Endodermal cell (in vitro differentiated cells): ENCODE measurements at regions not wholly inside any gene's neighbourhood (a gene's known extent, or its start where the extent isn't known, plus 50 kb on each side); places are given as distances from the start of the nearest gene placed in this dataset.

Experiments used
- DNase-seq: peaks from one replicate; pipeline ENCODE4 v3.0.0-alpha.2; 2017
- H3K27ac ChIP-seq: 2 replicates; pipeline ENCODE4 v1.5.1; 2013; ENCODE audit warnings: mild to moderate bottlenecking, low read depth, low read length, moderate library complexity
- H3K27me3 ChIP-seq: 2 replicates; pipeline ENCODE4 v1.6.1; 2013; ENCODE audit warnings: mild to moderate bottlenecking, low read length, moderate library complexity; ENCODE audit not compliant: insufficient read depth, control insufficient read depth, poor library complexity, severe bottlenecking
- H3K36me3 ChIP-seq: 2 replicates; pipeline ENCODE4 v1.7.0; 2013; ENCODE audit warnings: mild to moderate bottlenecking, low read length, moderate library complexity; ENCODE audit not compliant: control insufficient read depth, insufficient read depth
- H3K4me1 ChIP-seq: one replicate; pipeline ENCODE4 v1.7.0; 2013; ENCODE audit warnings: low read length; ENCODE audit not compliant: control insufficient read depth, insufficient read depth
- H3K4me3 ChIP-seq: 2 replicates; pipeline ENCODE4 v1.5.1; 2013; ENCODE audit warnings: mild to moderate bottlenecking, low read length, moderate library complexity
- H3K9ac ChIP-seq: 2 replicates; pipeline ENCODE4 v1.6.1; 2013; ENCODE audit warnings: mild to moderate bottlenecking, low read length, moderate library complexity; ENCODE audit not compliant: poor library complexity, severe bottlenecking; ENCODE audit errors: extremely low read depth
- H3K9me3 ChIP-seq: 2 replicates; pipeline ENCODE4 v1.6.1; 2013; ENCODE audit warnings: mild to moderate bottlenecking, low read length, moderate library complexity; ENCODE audit not compliant: control insufficient read depth
- H3K27ac Mint-ChIP-seq: 2 replicates; pipeline ENCODE4 v1.8.0; 2020; ENCODE audit warnings: mixed read lengths
- H3K27me3 Mint-ChIP-seq: 2 replicates; pipeline ENCODE4 v1.8.0; 2021; ENCODE audit warnings: mild to moderate bottlenecking, mixed read lengths; ENCODE audit not compliant: insufficient read depth
- H3K36me3 Mint-ChIP-seq: 2 replicates; pipeline ENCODE4 v1.8.0; 2020; ENCODE audit warnings: low read depth, mixed read lengths
- H3K4me1 Mint-ChIP-seq: 2 replicates; pipeline ENCODE4 v1.8.0; 2020; ENCODE audit warnings: mixed read lengths
- H3K4me3 Mint-ChIP-seq: 2 replicates; pipeline ENCODE4 v1.8.0; 2020; ENCODE audit warnings: mild to moderate bottlenecking, moderate library complexity, mixed read lengths
- H3K9me3 Mint-ChIP-seq: 2 replicates; pipeline ENCODE4 v1.8.0; 2020; ENCODE audit warnings: mild to moderate bottlenecking, mixed read lengths
- WGBS, 2 experiments: methylation state at CpG; one replicate each; pipeline versions ENCODE4 v1.1.5 to v1.1.7; 2013; ENCODE audit warnings: missing lambda C conversion rate in 2 of 2, mixed read lengths in 1 of 2; ENCODE audit not compliant: insufficient coverage in 1 of 2, insufficient read length in 1 of 2; 5-methylcytosine and 5-hydroxymethylcytosine counted together
- TF ChIP-seq, protein P1 (sequence below): fragments of 200-600 bp; sonication (generic); conservative IDR thresholded peaks from 2 replicates; pipeline ENCODE4 v1.5.0; 2021; ENCODE audit warnings: antibody characterized with exemption, mild to moderate bottlenecking

DNA sequence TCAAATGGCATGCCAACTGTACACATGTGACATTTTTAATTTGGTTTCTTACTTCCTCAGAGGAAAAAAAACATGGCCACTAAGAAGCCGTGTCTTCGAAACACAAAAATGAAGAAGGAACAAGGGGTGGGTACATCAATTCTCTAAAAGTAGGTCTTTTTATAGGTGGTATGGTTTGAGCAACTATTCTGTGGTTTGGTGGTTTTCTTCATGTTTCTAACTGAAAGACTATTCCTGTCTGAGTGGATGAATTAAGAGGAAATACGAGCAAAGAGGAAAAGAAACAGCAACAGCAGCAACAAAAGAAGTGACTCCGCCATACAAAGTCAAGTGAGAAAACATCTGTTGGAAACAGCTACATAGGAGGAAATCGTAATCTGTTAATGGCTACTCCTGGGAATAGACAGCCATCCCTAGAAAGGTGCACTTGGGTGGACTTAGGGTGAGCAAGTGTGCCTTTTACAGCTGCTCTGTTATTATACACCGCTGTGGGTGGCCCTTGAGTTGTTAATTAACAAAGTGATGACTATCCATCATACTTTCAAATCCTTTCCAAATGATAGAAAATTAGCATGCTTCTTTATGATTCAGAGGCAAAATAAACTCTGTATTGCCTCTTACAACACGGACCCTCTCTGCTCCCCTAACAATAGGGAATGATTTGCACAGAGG lies 575.8 kb downstream of the TLE1 start:
- H3K27me3 ChIP-seq: no peaks in the 10 kb centered on the region
- DNase-seq: no peak
- TF ChIP-seq, protein P1, sequence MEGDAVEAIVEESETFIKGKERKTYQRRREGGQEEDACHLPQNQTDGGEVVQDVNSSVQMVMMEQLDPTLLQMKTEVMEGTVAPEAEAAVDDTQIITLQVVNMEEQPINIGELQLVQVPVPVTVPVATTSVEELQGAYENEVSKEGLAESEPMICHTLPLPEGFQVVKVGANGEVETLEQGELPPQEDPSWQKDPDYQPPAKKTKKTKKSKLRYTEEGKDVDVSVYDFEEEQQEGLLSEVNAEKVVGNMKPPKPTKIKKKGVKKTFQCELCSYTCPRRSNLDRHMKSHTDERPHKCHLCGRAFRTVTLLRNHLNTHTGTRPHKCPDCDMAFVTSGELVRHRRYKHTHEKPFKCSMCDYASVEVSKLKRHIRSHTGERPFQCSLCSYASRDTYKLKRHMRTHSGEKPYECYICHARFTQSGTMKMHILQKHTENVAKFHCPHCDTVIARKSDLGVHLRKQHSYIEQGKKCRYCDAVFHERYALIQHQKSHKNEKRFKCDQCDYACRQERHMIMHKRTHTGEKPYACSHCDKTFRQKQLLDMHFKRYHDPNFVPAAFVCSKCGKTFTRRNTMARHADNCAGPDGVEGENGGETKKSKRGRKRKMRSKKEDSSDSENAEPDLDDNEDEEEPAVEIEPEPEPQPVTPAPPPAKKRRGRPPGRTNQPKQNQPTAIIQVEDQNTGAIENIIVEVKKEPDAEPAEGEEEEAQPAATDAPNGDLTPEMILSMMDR: no peak
- H3K27me3 Mint-ChIP-seq: no peaks in the 10 kb centered on the region
- WGBS, 2 experiments: 90% methylated on average over 5 to 7 of the region's 7 CpGs
- peaks cover 23% of the 10 kb centered on the region for H3K4me1 Mint-ChIP-seq
- no peaks in the 10 kb centered on the region for H3K9me3 Mint-ChIP-seq
- no peaks in the 10 kb centered on the region for H3K9me3 ChIP-seq
- no peaks in the 10 kb centered on the region for H3K36me3 Mint-ChIP-seq
- H3K9ac ChIP-seq: no peak overlapping the region
- no peak overlapping the region for H3K27ac Mint-ChIP-seq
- no peak overlapping the region for H3K4me3 Mint-ChIP-seq
- no peak overlapping the region for H3K4me3 ChIP-seq
- H3K36me3 ChIP-seq: no peaks in the 10 kb centered on the region
- no peaks in the 10 kb centered on the region for H3K4me1 ChIP-seq
- H3K27ac ChIP-seq: no peak overlapping the region

DNA sequence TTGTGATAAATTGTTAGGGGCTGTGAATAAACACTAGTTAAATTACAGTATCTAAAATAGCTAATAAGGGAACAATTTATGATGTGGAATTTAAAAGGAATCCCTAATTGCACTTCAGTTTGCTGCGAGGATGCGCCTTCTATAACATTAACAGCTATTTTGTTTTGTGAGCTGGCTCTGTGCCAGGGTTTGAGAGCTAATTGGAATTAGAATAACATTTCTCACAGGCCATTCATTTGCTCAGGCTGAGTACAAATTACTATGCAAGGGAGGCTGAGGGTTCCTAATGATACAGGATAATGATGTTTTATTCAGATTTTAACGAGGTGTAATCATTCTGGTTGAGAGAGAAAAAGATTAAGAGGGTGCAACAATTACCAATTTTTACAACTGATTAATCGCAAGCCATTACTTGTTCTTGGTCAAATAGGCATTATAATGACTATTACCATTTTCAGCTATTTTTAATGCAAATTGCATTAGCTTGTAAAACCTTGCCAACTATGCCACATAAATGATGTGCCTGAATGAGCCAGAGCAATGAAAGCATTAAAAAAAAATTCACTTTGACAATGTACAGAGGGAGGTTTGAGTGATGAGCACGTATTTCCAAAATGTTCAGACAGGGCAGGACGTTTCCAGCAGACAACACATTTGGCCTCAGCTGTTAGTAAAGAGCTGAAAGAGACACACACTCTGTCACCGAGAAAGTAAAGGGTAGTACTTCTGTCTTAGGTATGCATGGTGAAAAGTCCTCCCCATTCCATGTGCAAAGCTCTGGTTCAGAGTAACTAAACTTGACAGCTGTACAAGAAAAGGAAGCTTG lies 576.5 kb downstream of the TLE1 start:
- H3K9me3 ChIP-seq: no peaks in the 10 kb centered on the region
- H3K9ac ChIP-seq: no peak overlapping the region
- no peaks in the 10 kb centered on the region for H3K36me3 ChIP-seq
- H3K4me1 Mint-ChIP-seq: peaks cover 25% of the 10 kb centered on the region
- no peaks in the 10 kb centered on the region for H3K9me3 Mint-ChIP-seq
- H3K4me3 ChIP-seq: no peak overlapping the region
- no peaks in the 10 kb centered on the region for H3K27me3 Mint-ChIP-seq
- no peak overlapping the region for H3K4me3 Mint-ChIP-seq
- H3K27me3 ChIP-seq: no peaks in the 10 kb centered on the region
- H3K36me3 Mint-ChIP-seq: no peaks in the 10 kb centered on the region
- H3K4me1 ChIP-seq: no peaks in the 10 kb centered on the region
- no peak overlapping the region for H3K27ac ChIP-seq
- no peak for DNase-seq
- TF ChIP-seq, protein P1: no peak
- WGBS, 2 experiments: 75 to 81% methylated on average over 3 to 7 of the region's 7 CpGs
- H3K27ac Mint-ChIP-seq: no peak overlapping the region

DNA sequence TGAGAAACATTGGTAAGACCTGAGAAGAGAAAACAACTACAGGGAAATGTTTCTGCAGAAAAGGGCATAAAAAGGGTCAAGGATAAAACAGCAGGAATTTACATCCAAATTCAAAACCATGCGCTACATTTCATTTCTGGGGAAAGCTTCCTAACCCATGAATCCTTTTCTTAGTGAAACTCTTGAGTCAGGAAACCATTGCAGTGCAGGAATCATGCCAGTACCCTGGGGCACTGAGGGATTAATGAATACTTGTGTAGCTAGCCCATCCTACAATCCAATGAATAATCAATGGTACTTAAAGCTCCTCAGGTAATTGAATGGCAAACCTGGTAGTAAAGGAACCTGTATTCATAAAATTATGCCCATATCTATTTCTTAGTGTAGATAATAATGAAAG lies 580.5 kb downstream of the TLE1 start:
- no peaks in the 10 kb centered on the region for H3K27me3 Mint-ChIP-seq
- H3K9me3 Mint-ChIP-seq: no peaks in the 10 kb centered on the region
- H3K4me3 ChIP-seq: no peak overlapping the region
- DNase-seq: no peak
- H3K4me1 ChIP-seq: no peaks in the 10 kb centered on the region
- H3K36me3 Mint-ChIP-seq: no peaks in the 10 kb centered on the region
- no peak overlapping the region for H3K9ac ChIP-seq
- H3K4me3 Mint-ChIP-seq: no peak overlapping the region
- H3K4me1 Mint-ChIP-seq: peaks cover 19% of the 10 kb centered on the region
- no peaks in the 10 kb centered on the region for H3K9me3 ChIP-seq
- WGBS, 2 experiments: 100% methylated on average over 1 of the region's 1 CpG
- H3K27ac ChIP-seq: no peak overlapping the region
- H3K27ac Mint-ChIP-seq: no peak overlapping the region
- no peaks in the 10 kb centered on the region for H3K36me3 ChIP-seq
- H3K27me3 ChIP-seq: no peaks in the 10 kb centered on the region
- TF ChIP-seq, protein P1: no peak
